Hematopoietic multipotent progenitor cell treated with erythropoietin and hydrocortisone succinate and interleukin-3 and kit ligand, for 15 days (in vitro differentiated cells): ENCODE measurements at regions not wholly inside any gene's neighbourhood (a gene's known extent, or its start where the extent isn't known, plus 50 kb on each side); places are given as distances from the start of the nearest gene placed in this dataset.
"Not testable (repeated sequence)": the region's sequence is repeated elsewhere in the genome, so short reads cannot be mapped to it uniquely, and the experiment has no call there.

Source experiments
- DNase-seq: peaks from one replicate; pipeline ENCODE4 v3.0.0-alpha.2; 2015; ENCODE audit warnings: low spot score

GRCh38 chr6:170193326-170193821 is 97.5 kb downstream of the DLL1 start:
- DNase-seq, result no peak

GRCh38 chr6:170192905-170193304 is 98.0 kb downstream of the DLL1 start:
- no peak for DNase-seq

DNA sequence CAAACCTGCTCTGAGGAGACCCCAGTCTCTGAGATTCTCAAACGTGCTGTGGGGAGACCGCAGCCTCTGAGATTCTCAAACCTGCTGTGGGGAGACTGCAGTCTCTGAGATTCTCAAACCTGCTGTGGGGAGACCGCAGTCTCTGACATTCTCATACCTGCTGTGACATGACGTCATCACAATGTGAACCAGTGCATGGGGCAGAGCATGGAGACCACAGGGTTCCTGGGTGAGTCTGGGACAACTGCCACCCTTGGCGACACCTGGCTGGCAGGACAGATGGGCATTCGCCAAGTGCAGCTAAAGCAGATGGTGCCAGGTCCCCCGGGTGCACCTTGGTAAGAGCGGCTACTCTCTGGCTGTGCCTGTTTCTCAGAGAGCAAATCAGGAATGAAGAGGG is 98.8 kb downstream of the DLL1 start:
- DNase-seq, result not testable (repeated sequence)

GRCh38 chr6:170190046-170190445 is 100.8 kb downstream of the DLL1 start:
- DNase-seq, result no peak

GRCh38 chr6:170189236-170189635 is 101.6 kb downstream of the DLL1 start:
- DNase-seq, result no peak

GRCh38 chr6:170188571-170189001 is 102.3 kb downstream of the DLL1 start:
- no peak for DNase-seq

DNA sequence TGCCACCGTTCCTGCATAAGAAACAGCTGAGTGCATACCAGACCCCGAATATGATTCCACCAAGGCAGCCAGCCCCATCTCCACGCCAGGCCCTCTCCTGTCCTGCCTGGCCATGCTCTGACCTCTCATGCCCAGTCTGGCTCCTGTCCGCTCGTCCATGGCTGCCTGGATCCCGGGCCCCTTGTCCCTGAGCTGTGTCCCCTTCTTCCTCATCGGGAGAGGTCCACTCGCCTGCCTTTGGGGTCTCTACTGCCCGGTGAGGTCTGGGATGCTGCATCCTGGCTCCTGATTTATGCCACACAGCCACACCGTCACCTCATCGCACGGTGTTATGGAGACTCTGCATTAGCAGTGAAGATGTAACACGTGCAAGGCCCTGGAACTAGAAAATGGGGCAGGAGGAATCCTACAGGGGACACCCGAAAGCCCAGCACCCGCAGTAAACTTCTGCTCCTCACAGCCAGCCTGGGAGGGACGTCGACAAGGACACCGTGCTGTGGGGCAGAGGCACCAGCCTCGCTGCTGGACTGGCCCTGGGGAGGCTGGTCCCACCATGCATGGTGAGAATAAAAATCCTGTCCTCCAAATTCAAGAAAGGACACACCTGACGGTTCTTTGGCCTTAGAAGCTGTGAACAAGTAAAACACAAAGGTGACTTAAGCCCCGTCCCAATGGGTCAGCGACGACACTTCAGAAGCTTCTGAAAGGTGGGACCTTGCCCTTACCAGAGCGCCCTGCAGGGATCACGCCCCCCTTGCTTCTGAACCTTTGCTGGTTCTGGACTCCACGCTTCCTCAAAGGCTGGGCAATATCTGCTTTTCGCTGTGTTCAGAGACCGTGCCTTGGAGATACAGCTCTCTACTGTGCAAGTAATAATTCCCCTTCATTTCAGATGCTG is 103.0 kb downstream of the DLL1 start:
- no peak for DNase-seq

- DNase-seq, result no peak
Observed at GRCh38 chr6:170186941-170187668, 103.8 kb downstream of the DLL1 start.

DNA sequence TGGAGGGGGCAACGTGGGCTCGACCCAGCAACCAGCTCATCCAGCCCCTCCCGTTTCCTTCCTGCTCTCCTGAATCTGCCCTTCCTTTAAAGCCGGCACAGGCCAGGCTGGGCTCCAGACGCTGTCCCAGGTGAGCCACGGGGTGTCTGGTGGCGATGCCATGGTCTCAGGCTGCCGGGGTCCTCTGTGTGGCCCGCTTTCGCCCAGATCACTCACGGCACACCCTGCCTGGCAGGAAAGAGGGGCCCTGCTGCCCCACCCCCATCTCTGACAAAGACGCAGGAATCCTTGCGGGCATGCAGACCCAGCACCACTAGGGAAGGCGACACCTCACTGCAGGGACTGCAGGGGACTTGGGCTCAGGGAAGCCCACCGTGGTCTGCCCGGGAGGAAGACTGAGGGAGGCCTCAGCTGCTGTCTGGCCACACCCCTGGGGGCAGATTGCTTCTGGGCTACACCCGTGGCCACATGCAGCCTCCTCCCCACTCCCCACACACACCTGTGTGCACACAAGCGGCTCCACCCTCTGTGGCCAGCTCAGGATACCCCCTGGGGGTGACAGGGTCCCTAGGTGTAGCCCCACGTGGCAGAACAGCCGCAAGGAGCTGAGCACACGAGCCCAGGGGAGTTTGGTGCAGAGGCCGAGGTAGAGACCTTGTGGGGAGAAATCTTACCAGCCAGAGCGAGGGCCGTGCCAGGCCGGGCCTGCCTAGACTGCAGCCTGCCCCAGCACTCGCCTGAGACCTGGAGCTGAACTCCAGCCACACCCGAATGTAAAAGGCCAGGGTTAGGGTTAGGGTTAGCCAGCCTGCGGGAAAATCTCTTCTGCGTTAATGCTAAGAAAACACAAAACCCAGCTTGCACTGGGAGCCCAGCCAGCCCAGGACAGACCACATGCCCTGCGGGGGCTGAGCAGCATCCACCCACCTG is 104.6 kb downstream of the DLL1 start:
- no peak for DNase-seq

GRCh38 chr6:170185175-170185978 is 105.5 kb downstream of the DLL1 start:
- DNase-seq, result no peak

- no peak for DNase-seq
Observed at GRCh38 chr6:170184316-170184715, 106.6 kb downstream of the DLL1 start.

DNA sequence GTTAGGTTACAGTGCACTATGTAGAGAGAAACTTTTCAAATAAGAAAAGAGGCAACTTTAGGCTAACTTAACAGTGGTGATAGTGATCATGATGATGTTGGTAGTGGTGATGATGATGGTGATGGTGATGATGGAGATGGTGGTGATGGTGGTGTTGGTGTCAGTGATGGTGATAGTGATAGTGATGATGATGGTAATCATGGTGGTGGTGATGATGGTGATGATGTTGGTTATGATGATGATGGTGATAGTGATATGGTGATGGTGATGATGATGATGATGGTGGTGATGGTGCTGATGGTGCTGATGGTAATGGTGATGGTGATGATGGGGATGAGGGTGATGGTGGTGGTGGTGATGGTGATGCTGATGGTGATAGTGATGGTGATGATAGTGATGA is 107.4 kb downstream of the DLL1 start:
- no peak for DNase-seq

DNA sequence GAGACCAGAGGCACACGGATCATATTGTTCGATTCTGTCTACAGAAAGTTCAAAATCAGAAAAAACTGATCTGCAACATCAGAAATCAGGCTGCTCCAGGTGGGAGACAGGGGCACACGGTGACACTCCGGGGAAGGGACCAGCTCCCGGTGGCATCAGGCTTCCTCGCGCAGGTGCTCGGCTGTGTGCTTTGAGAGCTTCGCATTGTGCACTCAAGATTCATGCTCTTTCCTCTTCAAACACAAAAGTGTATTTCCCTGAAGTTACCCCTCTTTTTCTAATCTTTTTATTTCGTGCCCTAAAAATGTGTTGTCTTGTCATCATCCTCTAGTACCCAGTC is 108.1 kb downstream of the DLL1 start:
- DNase-seq, result no peak

GRCh38 chr6:170182093-170182780 is 108.6 kb downstream of the DLL1 start:
- DNase-seq, result no peak

DNA sequence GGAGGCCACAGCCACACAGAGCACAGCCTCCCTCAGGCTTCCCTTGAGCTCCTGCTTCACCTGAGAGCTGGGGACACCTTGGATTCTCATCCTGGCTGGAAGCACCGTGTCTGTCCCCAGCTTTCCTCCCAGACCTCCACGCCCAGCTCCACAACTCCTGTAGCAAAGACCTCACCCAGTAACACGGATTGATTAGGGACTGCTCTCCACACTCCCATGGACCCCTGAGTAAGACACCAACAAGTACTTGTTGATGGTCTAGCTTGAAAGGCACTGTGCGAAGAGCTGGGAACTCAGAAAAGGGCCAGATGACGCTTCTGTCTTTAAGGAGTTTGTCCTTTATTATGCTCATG is 109.6 kb downstream of the DLL1 start:
- DNase-seq, result no peak

DNA sequence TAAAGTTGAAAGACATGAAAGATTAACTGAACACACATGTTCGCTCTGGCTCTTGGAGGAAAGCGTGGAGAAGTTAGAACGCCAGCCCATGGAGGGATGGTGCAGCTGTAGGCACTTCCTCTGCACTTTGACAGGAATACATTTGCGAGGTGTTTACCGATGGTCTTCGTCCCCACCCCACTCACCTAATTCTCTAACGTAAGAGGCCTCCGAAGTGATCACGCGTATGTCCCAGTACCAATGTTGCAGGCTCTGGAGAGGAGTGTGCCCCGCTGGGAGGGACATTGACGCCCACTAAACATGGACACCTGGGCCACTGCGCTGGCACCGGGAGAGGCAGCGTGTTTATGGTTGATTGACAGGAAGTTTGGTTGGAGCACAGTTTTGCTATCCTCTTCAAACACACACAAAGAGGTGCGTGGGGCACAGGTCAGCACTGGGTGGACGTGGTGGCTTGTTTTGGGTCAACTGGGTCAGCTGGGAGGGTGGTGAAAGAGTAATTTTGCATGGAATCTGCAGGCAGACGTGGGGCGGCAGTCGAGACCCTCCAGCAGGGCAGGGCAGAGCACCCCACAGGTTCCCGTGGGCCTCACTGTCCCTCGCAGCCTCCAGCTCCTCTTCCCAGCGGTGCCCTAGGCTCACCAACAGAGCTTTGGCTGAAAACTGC is 110.1 kb downstream of the DLL1 start:
- no peak for DNase-seq

DNA sequence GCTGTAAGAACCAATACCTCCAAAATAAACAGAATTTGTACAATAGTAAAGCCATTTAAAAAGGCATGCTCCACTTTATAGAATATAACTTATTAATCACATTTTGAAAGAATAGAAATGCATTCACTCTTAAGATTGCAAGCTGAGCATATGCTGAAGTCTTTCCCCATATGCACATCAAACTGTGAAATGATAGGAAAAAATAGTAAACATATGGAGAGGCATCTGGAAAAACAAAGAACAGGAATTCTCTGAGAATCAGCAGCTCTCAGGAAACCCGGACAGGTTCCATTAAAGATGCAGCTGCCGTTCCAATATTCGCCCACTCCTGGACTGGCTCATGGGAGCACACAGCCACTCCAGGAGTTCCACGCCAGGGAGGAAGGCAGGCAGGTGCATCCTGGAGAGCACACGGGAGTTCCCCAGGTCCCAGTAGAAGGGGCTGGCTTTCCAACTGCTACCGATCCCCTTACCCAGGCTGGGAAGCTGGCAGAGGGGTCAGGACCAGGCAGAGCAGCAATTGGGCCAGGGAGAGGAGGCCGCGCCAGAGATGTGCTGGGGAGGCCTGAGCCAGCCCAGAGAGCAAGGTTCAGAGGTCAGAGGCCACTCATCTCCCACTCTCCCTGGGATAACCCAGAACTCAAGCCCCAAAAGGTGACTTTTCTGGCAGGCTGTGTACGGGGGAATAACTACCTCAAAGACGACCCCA is 111.1 kb downstream of the DLL1 start:
- no peak for DNase-seq

DNA sequence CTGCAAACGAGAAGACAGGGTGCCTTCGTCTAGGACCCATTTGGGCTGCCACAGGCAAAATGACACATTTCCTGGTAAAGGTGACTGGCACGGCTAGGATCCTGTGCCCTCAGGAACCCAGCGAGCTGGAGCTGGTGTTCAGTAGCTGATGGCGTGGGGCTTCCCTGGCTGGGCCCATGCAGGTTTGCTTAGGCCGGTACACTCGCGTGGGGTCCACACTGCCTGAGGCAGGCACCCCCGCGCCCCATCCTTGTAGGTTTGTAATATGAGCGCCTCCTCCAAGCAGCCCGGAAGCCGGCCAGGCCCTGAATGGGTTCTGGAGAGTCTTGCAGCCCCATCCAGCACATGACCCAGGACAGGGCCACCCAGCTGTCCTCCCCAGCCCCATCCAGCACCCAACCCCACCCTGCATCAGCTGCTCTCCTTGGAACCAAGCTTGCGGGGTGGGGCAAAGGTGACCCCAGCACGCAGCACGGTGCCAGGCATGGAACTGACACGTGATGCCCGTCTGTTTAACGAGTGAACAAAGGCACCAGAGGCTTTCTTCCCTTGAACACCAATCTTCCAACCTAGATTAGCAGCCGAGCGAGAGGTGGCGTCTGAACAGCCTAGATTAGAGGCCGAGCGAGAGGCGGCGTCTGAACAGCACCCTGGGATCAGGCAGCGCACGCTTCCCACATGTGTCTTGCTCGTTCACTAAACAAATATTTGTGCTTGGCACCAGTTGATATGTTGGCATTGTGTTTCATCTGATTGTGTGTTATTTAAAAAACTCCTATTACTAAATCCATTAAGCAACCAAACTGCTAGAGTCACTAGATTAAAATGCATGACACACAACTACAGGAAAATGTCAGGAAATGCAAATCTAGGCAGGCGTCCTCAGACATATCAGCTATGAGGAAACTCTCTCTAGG is 112.1 kb downstream of the DLL1 start:
- DNase-seq, result no peak
